GM12864 (cell line): ENCODE measurements at regions not wholly inside any gene's neighbourhood (a gene's known extent, or its start where the extent isn't known, plus 50 kb on each side); places are given as distances from the start of the nearest gene placed in this dataset.

Source experiments
- DNase-seq: peaks from one replicate; pipeline ENCODE4 v3.0.0-alpha.2; 2011; ENCODE audit warnings: low read depth
- H3K4me3 ChIP-seq: 2 replicates; pipeline ENCODE4 v1.5.1; 2011; ENCODE audit warnings: mild to moderate bottlenecking, low read depth, low read length, control low read depth
- TF ChIP-seq, protein P1 (sequence below): IDR thresholded peaks from 2 replicates; pipeline ENCODE4 v1.5.1; 2011; ENCODE audit warnings: low read depth, mild to moderate bottlenecking, moderate library complexity, low read length, control low read depth, inconsistent platforms; ENCODE audit errors: missing control alignments

GRCh38 chr3:71847794-71848193, 62.8 kb upstream of the PROK2 start:
- no peak for DNase-seq
- TF ChIP-seq, protein P1, sequence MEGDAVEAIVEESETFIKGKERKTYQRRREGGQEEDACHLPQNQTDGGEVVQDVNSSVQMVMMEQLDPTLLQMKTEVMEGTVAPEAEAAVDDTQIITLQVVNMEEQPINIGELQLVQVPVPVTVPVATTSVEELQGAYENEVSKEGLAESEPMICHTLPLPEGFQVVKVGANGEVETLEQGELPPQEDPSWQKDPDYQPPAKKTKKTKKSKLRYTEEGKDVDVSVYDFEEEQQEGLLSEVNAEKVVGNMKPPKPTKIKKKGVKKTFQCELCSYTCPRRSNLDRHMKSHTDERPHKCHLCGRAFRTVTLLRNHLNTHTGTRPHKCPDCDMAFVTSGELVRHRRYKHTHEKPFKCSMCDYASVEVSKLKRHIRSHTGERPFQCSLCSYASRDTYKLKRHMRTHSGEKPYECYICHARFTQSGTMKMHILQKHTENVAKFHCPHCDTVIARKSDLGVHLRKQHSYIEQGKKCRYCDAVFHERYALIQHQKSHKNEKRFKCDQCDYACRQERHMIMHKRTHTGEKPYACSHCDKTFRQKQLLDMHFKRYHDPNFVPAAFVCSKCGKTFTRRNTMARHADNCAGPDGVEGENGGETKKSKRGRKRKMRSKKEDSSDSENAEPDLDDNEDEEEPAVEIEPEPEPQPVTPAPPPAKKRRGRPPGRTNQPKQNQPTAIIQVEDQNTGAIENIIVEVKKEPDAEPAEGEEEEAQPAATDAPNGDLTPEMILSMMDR = no peak
- no peak overlapping the region for H3K4me3 ChIP-seq

DNA sequence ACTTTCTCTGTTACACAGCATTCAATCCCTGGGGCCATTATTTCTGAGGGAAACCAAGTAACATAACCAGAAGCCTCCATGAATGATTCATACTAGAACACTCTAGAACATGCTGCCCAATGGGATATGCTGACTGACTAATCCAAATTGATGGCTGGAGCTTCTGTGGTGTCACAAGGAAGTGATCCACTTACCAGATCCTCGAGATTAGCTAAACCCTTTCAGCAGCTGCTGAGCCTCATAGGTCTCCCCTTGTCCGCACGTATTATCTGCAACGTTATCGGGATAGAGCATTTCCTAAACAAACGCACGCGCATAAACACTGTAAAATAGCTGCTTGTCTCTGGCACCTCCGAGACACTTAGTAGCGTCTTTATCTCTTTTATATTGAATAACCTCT, 61.2 kb upstream of the PROK2 start:
- DNase-seq = no peak
- TF ChIP-seq, protein P1 = no peak
- H3K4me3 ChIP-seq = no peak overlapping the region

- TF ChIP-seq, protein P1 = no peak
- no peak overlapping the region for H3K4me3 ChIP-seq
- no peak for DNase-seq
Measured at GRCh38 chr3:71843071-71843470, 58.1 kb upstream of the PROK2 start.

- no peak for DNase-seq
- TF ChIP-seq, protein P1 = no peak
- no peak overlapping the region for H3K4me3 ChIP-seq
Measured at GRCh38 chr3:71838406-71838805, 53.5 kb upstream of the PROK2 start.
